Non-pigmented ciliary epithelial cell (primary cell): ENCODE measurements at regions not wholly inside any gene's neighbourhood (a gene's known extent, or its start where the extent isn't known, plus 50 kb on each side); places are given as distances from the start of the nearest gene placed in this dataset.

Source experiments
- DNase-seq: peaks from one replicate; pipeline ENCODE4 v3.0.0-alpha.2; 2010; ENCODE audit warnings: low read depth

DNA sequence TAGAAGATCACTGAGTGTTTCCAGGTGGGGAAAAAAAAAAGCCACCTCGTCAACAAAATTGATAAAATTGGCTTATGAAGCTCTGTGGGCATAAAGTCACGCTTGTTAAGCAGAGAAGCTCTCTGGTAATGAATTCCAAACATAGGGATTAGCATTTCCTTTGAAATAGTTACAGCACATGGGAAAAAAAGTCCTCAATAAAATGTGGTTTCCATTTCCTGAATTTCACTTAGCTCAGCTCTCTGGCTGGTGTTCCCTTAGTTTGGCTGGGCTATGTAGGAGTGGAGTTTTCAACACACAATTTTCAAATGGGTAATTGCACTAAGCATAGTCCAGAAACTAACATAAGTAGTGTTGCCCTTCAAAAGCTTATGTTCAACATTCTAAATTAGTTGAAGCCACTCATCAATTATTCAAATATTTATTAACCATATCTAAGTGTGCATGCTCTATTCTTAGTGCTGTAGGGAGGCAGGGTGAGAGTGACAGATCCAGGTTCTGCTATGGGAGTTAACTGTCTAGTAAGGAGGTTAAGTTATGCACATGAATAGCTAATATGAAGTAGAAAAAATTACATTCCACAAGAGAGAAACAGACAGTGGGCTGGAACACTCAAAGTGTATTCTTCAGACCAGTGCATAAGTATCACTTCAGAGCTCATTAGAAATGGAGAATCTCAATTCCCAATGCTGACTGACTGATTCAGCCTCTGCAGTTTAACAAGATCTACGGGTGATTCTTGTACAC, 445.7 kb downstream of the SMARCA1 start:
- DNase-seq: no peak

DNA sequence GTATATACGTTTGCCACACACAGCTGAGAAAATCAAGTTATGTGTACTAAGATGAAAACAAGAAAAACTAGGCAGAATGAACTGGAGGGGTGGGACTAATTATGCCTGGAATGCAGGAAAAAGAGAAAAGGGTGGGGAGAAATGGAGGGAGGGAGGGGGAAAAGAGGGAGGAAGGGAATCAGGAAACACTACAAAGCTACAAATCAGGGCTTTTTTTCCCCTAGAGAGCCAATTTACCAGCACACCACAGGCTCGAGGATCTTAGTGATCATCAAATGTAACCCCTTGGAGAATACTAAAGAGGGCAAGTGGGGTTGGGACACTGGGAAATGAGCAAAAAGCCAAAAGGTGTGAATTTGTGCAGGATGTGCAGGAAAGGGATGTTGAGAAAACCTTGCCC, 451.9 kb downstream of the SMARCA1 start:
- no peak for DNase-seq

DNA sequence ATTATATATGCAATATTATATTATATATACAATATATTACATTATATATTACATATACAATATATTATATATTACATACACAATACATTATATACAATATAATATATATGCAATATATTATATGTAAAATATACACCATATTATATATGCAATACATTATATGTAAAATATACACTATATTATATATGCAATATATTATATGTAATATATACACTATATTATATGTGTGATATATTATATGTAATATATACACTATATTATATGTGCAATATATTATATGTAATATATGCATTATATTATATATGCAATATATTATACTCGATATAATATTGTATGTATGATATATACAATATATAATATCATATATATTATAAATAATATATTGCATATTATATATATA, 457.4 kb downstream of the SMARCA1 start:
- no peak for DNase-seq

DNA sequence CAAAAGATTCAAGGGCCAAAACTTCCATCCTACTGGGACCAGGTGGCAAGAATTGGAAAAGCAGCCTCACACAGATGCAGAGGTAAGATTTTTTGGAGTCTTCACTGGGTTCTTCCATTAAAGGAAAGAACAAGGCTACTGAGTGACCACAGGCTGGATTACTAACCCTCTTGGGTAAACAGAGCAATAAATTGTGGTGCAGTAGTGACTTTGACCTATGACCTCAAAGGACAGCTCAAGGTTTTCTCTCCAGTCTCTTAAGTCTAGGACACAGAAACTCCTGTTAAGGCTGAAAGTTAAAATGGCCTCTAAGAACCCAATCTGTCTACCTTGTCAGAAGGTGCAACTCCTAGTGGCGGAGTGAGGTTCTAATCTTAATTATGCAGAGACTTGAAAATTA, 464.9 kb downstream of the SMARCA1 start:
- no peak for DNase-seq

DNA sequence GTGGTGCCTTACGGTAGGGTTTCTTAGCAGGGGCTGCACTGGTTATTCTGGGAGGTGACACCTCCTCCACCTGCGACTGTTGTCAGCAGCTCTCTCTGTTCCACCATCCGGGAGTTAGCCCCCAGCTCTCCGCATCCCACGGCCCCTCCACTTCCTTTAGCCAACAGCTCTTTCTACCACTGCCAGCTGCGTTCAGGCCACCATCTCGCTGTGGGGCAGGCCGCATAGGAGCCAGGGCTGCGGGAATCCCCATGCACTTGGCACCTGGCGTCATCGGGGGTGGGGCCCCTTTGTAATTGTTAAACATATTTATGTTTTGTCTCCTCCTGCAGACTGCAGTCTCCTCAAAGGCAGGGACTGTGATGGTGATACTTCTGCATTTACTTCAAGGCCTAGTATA, 480.2 kb downstream of the SMARCA1 start:
- no peak for DNase-seq

DNA sequence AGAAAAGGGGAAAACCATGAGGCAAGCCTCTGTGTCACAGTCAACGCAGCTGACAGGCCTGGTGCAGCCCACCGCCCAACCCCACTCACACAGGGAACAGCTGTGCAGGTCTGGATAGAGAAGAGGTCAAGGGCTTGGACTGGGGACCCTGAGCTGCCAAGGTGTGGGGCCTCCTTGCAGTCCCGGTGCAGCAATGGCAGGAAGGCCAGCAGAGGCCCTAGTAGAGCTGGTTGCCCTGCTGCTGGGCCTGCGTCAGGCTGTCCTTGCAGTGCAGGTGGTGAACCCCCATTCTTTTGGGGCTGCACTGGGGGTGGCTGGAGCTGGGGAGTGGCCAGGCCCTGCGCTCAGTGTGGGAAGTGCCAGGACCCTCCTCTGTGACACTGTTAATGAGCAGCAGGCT, 482.0 kb downstream of the SMARCA1 start:
- no peak for DNase-seq

DNA sequence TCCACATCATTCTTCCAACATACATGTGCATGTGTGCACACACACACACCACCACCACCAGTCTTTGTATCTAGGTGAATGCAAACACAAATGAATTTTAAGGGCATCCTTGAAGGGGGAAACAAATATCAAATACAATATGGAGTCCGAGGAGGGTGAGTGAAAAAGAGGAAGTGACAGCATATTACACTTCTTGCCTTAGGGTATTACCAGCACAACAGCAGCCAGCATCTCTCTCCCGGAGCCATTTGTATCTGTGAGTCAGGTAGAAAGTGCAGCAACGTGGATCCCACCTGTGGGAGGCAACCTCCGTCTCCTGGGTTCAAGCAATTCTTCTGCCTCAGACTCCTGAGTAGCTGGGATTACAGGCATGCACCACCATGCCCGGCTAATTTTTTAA, 483.2 kb downstream of the SMARCA1 start:
- DNase-seq: no peak

DNA sequence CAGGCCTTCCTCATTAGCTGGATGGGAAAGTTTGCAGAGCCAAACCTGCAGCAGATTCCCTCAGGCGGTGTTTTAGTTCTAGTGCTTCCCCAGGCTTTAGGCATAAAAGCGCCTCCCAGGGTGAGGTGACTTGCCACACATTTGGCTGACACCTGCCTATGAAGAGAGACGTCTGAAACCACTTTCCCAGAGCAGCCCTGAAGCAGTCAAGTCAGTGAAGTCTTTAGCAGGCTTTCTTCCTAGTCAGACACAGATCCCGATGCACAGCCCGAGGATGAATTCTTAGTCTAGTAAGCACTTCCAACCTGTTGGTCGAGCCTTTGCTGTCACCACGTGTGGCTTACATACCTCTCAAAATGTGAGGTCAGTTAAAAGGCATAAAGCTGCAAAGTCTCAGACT, 484.1 kb downstream of the SMARCA1 start:
- no peak for DNase-seq

DNA sequence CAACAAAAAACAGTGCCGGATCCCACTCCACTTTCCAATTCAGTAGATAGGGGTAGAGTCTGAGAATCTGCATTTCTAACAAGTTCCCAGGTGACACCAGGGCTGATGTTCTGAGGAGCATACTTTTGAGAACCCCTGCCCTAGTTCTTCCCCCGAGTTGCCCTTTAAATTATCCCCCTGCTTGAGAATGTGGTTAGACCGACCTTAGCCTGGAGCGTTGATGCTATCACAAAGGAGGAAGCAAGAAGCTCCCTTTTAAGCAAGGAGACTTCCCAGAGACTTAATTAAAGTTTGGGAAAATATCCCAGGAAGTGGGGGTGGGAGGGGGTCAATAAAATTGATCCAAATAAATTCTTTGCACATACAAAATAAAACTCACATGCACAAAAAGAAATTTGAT, 485.9 kb downstream of the SMARCA1 start:
- DNase-seq: no peak

DNA sequence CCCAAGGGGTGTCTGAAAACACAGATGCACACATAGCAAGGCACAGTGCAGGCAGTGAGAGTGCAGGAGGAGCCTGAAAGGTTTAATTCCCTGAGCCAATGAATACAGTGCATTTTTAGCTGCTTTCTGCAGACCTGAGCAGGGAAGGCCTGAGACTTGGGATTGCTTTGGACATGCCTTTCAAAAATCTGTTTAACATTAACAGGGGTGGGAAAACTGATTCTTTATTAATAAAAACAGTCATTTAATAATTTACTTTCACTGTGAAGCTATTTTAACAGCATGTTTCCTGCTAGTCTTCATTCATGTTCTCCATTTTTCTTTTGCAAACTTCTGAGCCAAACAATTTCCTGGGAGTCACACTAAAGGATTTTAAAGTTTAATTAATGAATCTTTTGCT, 488.1 kb downstream of the SMARCA1 start:
- DNase-seq: no peak

DNA sequence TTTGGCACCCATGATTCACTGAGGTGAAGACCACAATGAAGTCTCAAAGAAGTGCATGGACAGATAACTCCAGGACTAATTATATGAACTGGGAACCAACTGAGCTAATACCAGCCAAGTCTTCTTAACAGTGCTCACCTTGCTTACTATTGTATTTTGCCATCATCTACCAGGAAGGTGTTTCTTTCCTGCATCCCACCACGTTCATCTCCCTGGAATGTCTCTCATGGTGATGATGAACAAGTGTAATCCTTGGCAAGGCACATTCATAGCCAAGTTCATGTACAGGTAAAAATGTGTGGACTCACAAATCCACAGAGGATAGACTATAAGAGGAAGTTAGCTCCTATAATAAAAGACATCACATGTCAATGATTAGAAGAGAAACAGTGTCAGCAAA, 489.1 kb downstream of the SMARCA1 start:
- no peak for DNase-seq

DNA sequence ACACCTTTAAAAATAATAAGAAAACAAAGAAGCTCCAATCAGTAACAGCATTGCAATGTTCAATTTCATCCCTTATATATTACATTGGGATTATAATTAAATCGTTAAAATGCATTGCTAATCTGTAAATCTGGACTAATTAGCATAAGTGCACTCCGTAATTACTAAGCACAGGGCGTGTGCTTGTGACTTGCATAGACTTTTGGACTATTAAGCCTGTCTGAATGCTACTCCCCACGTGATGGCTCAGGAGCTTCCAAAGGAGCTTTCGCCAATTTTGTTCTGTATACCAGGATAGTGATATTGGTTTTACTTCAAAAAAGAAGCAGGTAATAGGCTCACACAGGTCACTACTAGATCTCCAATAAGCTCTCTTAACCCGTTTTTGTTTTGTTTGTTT, 497.1 kb downstream of the SMARCA1 start:
- DNase-seq: no peak

DNA sequence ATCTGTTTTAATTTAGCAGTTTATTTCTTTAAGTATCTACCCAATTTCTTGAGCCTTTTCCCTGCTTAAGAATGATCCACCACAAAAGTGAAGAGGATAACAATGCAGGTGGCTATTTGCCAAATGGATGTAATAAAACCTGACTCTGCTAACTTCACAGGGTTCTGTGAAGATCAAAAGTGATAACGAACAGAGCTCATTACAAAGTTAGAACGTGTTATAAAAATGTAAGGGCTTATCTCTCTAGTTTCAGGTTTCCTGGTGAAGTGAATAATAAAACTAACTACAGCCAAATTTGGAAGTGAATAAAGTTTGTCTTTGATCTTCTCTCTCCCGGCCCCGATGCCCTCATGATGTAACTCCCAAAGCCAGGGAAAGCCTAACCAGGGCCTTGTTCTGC, 497.9 kb downstream of the SMARCA1 start:
- no peak for DNase-seq

DNA sequence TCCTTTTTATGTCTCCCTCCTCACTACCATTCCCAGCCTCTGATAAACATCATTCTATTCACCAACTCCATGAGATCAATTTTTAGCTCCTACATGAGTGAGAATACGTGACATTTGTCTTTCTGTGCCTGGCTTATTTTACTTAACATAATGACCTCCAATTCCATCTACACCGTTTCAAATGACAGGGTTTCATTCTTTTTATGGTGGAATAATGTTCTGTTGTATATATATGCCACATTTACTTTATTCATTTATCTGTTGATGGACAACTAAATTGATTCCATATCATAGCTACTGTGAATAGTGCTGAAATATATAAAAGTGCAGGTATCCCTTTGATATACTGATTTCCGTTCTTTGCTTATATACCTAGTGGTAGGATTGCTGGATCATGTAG, 503.9 kb downstream of the SMARCA1 start:
- no peak for DNase-seq

DNA sequence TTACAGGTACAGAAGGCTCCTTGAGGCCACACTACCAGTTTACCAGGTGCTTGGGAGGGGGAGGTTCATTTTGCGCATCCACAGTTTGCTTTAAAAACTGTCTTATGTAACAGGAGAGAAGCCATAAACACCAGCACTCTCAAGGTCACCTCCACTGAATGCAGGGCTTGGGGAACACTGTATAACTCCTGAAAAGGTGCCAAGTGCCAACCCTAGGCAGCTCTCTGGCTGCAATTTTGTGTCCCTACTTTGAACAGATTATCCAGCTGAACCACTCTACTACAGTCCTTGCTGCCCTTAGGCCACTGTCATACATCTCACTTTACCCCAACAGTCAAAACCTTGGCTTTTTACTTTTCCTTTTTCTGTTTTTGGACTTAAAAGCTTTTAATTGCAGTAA, 507.9 kb downstream of the SMARCA1 start:
- no peak for DNase-seq

DNA sequence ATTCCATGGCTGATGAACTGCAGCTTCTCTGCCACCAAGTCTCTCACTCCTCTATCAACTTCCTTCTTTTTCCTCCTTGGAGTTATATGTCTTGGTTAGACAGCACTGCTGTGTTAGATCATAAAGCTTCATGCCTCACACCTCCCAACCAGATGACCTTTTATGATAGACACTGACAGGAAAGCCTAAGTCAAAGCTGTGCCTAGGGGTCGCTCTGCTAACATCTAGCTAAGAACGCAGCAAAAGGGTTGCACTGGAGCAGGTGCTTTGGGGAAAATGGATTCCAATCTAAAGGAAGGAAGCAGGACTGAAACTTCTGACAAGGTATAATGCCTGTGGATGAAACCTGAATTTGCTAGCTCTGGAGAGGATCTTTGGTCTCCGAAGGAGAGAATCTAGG, 509.7 kb downstream of the SMARCA1 start:
- no peak for DNase-seq

DNA sequence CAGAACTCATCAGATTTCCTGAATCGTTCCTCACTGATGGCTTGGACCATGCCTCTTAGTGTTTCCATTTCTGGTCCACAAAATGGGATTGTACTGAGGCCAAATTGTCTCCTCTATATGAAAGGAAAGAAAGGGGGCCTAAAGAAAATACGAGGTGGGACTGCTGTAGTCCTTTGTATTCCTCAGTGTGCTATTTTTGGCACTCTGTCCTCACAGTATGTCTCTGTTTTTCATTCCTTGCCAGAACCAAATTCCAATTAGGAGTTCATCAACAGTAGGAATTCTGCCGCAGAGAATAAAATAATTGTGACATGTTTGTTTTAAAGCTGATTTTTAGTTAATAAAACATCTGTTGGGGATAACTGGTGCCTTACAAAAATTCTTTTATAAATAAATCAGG, 515.7 kb downstream of the SMARCA1 start:
- no peak for DNase-seq

DNA sequence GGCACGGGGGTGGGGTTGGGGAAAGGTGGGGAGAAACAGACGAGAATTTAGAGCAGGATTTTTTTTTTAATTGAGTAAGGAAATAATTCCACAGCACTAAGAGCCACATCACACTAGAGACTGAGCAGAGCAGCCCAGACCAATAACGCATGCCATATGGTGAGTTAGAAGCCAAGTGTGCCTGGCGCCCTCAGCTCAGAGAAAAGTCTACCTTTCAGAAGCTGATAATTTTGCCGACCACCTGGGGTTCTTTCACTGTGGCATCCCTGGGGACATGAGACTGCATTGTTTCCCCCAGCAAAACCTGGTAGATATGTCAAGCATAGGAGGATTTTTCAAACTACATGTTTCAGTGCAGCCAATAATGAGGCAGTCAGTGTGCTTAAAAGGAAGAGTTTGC, 516.8 kb downstream of the SMARCA1 start:
- DNase-seq: no peak

DNA sequence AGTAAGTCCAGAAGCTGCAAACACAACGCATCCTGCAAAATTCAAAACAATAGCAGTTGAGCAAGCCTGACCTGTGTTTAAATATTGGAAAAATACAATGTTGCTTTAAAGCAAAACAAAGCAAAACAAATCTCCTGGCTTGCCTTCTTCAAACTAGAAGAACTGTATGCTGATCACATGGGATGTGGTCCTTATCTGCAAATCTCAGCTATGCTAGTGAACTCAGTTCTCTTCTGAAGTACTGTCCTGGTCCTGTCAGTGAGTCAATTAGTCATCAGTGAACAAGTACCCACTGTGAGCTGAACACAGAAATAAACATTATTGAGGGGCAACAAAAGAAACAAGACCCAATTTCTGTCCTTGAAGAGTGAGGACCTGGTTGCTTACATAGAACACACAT, 522.5 kb downstream of the SMARCA1 start:
- DNase-seq: no peak

DNA sequence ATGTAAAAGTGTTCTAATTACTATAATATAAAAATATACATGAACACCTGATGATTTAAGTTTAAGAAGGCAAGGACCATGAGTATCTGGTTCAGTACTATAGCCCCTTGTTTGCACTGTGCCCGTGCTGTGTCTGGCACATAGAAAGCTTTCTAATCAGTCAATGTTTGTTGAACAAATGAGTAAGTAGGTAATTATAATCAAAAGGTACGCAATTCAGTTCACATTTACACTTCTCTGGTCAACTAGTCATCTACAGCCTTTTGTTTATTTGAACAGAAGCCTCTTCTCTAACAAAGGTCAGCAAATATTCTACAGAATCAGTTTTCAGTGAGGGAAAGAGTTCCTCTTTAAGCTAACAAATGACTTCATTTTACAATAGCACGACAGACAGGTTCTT, 523.3 kb downstream of the SMARCA1 start:
- no peak for DNase-seq

DNA sequence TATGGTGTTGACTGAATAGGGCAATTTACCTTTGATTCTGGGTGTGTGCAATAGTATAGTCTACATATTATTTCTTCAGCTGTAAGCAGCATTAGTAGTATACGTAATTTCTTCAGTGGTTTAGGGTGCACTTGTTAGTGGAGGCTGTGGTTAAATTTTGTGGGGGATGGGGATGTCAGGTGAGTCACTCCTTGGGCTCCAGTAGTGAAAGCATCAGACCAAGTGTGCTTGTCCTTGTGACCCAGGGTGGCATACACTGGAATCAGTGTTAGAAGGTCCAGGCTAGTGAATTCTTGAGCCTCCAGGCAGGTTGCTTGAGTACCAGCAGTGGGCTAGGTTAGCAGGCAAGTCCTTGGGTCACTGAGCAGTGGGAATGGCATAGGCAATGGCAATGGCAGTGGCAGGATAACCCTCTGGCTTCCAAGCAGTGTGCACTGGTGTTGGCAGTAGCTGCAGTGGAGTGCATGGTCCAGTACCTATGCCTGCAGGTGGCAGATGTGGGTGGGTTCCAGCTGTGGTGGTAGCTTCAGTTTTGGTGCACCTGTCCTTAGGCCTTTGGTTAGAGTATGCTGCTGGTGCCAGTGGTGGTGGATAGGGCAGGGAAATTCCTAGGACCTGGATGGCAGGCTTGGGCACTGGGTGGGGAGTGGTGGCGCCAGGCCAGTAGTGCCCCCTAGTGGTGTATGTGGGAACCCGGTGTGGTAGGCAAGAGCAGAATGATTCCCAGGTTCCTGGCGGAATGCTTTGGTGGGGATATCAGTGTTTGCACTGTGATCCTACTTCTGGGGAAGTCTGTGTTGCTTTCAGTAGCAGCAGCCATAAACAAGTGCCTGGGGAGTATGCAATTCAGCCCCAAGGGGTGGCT, 531.0 kb downstream of the SMARCA1 start:
- no peak for DNase-seq

DNA sequence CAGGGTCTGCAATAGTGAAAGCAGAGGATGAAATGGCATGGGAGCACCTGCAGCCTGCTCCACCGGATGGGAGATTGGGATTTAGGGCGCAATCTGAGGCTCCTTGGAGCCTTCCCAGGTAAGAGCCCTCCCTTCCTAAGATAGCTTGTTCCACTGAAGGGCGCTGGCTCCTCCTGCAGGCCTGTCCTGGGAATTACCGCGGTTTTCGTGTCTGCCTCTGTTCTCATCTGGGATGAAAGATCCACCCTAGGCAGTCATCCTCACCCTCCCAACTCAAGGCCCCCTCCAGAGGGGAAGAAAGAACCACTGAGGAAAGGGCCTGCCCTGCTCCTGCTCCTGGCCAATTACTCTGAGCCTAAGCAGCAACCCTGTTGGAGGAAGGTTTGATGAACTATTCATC, 547.5 kb downstream of the SMARCA1 start:
- DNase-seq: no peak

DNA sequence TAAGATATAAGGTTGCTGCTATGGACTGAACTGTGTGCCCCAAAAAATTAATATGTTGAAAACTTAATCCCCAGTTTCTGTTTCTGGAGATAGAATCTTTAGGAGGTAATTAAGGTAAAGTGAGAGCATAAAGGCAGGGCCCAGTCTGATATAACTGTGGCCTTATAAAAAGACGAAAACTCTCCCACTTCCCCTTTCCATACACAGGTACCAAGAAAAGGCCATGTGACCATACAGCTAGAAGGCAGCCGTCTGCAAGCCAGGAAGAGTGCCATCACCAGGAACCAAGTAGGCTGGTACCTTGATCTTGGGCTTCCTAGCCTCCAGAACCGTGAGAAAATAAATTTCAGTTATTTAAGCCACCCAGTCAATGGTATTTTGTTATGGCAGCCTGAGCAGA, 550.3 kb downstream of the SMARCA1 start:
- no peak for DNase-seq

DNA sequence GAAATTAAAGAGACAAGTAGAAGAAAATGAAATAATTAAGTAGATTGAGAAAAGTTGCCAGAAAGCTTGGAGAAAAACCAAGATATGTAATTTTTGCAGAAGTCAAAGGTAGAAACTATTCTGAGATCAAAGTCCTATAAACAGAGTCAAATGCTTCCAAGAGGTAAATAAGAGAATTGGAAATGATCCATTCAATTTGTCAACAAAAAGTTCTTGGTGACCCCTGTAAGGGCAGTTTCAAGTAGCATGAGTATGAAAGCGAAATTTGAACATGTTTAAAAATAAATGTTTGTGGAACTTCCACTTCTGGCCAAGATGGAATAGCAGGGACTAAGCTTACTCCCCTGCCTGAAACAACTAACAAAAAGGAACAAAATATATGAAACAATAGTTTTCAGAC, 562.0 kb downstream of the SMARCA1 start:
- no peak for DNase-seq
